Activated CD8-positive, alpha-beta memory T cell treated with anti-CD3 and anti-CD28 coated beads for 4 hours (primary cell): ENCODE measurements at regions not wholly inside any gene's neighbourhood (a gene's known extent, or its start where the extent isn't known, plus 50 kb on each side); places are given as distances from the start of the nearest gene placed in this dataset.

Experiments
- DNase-seq, 2 donors: peaks; one replicate each; pipeline ENCODE4 v3.0.0-alpha.2; 2020; ENCODE audit warnings: low read depth in 2 of 2

GRCh38 chr11:134558258-134558835 lies 146.3 kb upstream of the B3GAT1 start:
- no peak for DNase-seq

GRCh38 chr11:134557571-134558257 lies 145.7 kb upstream of the B3GAT1 start:
- DNase-seq, result no peak

GRCh38 chr11:134556186-134556585 lies 144.1 kb upstream of the B3GAT1 start:
- DNase-seq, result no peak

GRCh38 chr11:134555510-134555909 lies 143.5 kb upstream of the B3GAT1 start:
- no peak for DNase-seq

- DNase-seq, result no peak
Measured at GRCh38 chr11:134554861-134555260, 142.8 kb upstream of the B3GAT1 start.

- DNase-seq, result no peak
Measured at GRCh38 chr11:134554106-134554505, 142.1 kb upstream of the B3GAT1 start.

- DNase-seq, result no peak
Measured at GRCh38 chr11:134552749-134553148, 140.7 kb upstream of the B3GAT1 start.

- DNase-seq, result no peak
Measured at GRCh38 chr11:134545521-134545920, 133.5 kb upstream of the B3GAT1 start.

GRCh38 chr11:134544095-134544815 lies 132.2 kb upstream of the B3GAT1 start:
- DNase-seq, result no peak

- DNase-seq, result no peak
Measured at GRCh38 chr11:134543645-134544044, 131.6 kb upstream of the B3GAT1 start.

- DNase-seq, result no peak
Measured at GRCh38 chr11:134543241-134543640, 131.2 kb upstream of the B3GAT1 start.

GRCh38 chr11:134542401-134543165 lies 130.5 kb upstream of the B3GAT1 start:
- DNase-seq, result no peak

- no peak for DNase-seq
Measured at GRCh38 chr11:134541951-134542350, 129.9 kb upstream of the B3GAT1 start.

GRCh38 chr11:134541355-134541754 lies 129.3 kb upstream of the B3GAT1 start:
- DNase-seq, result no peak

GRCh38 chr11:134539285-134539684 lies 127.2 kb upstream of the B3GAT1 start:
- no peak for DNase-seq

GRCh38 chr11:134538742-134539141 lies 126.7 kb upstream of the B3GAT1 start:
- no peak for DNase-seq

- no peak for DNase-seq
Measured at GRCh38 chr11:134537941-134538340, 125.9 kb upstream of the B3GAT1 start.

- DNase-seq, result no peak
Measured at GRCh38 chr11:134537296-134537695, 125.3 kb upstream of the B3GAT1 start.

GRCh38 chr11:134536677-134537076 lies 124.6 kb upstream of the B3GAT1 start:
- DNase-seq, result no peak

GRCh38 chr11:134536219-134536618 lies 124.2 kb upstream of the B3GAT1 start:
- DNase-seq, result no peak

- no peak for DNase-seq
Measured at GRCh38 chr11:134535029-134536025, 123.3 kb upstream of the B3GAT1 start.
